Uterus (tissue), 2 donors: ENCODE measurements at regions not wholly inside any gene's neighbourhood (a gene's known extent, or its start where the extent isn't known, plus 50 kb on each side); places are given as distances from the start of the nearest gene placed in this dataset.

ENCODE experiments used
- CTCF ChIP-seq, 4 experiments: fragments of 200-600 bp in 2 of 4; fragments of 450-650 bp in 2 of 4; sonication (generic) in 2 of 4; IDR thresholded peaks; one replicate each; pipeline ENCODE4 v1.5.1; 2016 to 2019; ENCODE audit warnings: antibody characterized with exemption in 4 of 4, mild to moderate bottlenecking in 2 of 4, moderate library complexity in 1 of 4
- POLR2A ChIP-seq, 2 donors: fragments of 450-650 bp; IDR thresholded peaks; one replicate each; pipeline ENCODE4 v1.6.1; 2016; ENCODE audit warnings: antibody characterized with exemption in 2 of 2, mild to moderate bottlenecking in 1 of 2, moderate library complexity in 1 of 2

- no peak for TF ChIP-seq CTCF (IDR thresholded peaks at IDR 0.05)
- no peak for TF ChIP-seq POLR2A (IDR thresholded peaks at IDR 0.05)
These were observed 51.6 kb upstream of the C14orf180 start for GRCh38 chr14:104527857-104528459.
